ENCODE measurements at regions not wholly inside any gene's neighbourhood (a gene's known extent, or its start where the extent isn't known, plus 50 kb on each side); places are given as distances from the start of the nearest gene placed in this dataset.
"Not testable (repeated sequence)": the region's sequence is repeated elsewhere in the genome, so short reads cannot be mapped to it uniquely, and the experiment has no call there.

DNA sequence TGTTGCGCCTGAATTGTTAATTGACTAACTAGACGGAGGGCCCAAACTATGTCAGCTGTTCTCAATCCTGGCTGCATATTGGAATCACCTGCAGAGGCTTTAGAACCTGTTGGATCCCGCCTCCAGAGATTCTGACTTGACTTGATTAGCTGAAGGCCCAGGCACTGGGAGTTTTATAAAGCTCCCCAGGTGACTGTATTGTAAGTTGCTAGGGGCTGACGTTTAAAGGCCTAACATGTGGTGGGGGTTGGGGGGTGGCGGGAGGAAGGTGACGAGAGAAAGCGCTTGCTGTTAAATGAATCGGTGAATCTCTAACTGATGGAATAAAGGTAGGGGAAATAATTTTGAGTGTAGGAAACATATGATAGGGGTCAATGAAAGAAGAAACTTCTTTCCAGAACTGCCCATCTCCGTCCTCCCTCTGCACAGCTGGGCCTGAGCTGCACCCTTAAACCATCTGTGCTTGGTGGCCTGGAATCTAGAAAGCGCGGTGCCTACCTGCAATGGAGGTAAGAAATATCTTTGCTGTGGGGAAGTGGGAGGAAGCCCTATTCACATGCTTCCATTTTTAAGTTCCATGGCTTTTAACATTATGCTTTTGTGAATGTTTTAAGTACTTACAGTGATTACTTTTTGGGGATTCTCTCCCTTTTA is 225.0 kb upstream of the FAM3C start:
- DNase-seq (ENCODE audit: low read depth in 2 of 2) = no peak

DNA sequence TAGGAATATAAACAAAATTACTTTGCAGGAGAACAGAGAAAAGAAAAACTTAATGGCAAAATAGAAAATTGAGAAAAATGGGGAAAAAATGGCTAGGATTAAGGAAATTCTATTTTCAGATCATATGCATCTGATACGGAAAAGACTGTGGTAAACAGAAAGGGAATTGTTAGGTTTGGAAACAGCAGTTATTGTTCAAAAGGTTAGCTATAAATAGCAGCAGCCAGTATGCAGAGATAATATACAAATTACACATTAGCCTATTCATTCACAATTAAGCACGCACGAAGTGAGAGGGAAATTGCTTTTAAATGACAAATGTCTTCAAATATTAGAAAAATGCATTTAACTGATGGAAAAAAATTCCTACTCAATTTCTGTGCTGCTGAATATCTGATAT is 224.1 kb upstream of the FAM3C start:
- DNase-seq (ENCODE audit: low read depth in 2 of 2) = no peak

DNA sequence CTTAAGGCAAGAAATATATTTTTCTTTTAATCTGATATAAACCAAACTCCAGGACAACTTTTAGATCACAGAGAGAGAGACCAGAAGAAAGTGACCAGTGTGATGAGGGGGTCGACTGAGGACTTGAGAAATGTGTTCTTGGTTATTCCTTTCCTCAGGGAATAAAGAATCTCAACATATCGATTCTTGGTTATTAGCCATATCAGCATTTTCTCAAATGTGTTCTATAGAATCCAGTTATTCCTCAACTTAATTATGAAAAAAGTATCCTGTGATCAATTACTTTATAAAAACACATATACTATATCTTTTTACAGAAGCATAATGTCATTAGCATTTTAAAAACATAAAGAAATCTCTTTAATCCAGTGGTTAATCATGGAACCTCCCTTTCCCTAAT is 222.1 kb upstream of the FAM3C start:
- DNase-seq (ENCODE audit: low read depth in 2 of 2) = no peak

DNA sequence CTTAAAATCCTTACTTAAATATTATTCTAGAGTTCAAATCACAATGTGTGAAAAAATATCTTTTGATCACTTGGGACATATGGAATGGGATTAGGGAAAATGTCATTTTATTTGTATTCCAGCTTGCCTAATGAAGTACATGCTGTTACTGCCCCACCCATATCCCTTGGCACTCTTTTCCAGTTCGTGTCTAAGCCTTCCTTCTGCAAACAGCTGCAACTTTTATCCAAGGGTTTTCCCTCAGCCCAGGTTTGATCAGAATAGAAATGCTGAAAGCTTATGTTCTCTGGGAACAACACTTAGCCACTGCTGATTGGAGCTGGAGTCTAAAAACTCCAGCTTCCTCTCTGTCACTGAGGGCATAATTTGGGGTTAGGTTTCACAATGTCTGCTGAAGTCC is 214.1 kb upstream of the FAM3C start:
- no peak for DNase-seq (ENCODE audit: low read depth in 2 of 2)

DNA sequence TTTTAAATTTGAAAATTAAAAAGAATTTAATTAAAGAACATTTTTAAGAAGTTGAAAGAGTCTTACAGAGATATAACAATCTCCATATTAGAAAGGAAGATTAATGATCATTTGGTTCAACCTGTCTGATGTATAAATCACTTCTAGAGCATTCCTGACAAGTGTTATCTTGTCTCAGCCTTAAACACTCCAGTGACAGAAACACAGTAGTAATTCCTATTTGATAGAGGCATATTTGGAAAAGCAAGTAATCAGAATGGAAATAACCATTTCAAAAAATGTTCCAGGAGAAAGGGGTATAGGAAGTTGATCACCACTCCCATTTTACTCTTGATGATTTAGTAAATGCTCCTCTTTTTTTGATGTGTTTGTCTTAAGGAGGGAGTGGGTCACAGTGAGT is 213.1 kb upstream of the FAM3C start:
- no peak for DNase-seq (ENCODE audit: low read depth in 2 of 2)

DNA sequence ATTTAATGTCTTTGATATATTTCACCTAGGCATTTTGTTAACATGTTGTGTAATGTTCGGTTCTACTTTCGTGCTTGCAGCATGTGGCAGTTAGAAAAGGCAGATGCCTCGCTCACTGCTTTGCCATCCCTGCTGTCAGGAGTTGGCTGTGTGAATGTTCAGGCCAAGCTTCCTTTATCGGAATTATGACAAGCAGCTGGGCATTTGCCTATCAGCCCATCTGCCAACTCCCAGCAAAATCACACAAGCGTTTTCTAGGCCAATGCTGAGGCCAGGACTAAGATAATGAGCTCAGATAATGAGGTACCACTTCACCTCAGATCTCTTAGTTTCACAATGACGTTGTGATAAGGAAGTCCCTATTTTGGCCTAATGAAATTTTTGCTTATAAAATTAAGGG is 212.7 kb upstream of the FAM3C start:
- DNase-seq (ENCODE audit: low read depth in 2 of 2) = no peak

DNA sequence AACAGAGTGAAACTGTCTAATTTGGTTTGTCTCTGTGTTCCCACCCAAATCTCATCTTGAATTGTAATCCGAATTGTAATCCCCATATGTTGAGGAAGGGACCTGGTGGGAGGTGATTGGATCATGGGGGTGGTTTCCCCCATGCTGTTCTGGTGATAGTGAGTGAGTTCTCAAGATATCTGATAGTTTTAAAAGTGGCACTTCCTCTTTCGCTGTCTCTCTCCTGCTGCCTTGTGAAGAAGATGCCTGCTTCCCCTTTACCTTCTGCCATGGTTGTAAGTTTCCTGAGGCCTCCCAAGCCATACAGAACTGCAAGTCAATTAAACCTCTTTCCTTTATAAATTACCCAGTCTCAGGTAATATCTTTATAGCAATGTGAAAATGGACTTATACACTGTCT is 212.1 kb upstream of the FAM3C start:
- DNase-seq (ENCODE audit: low read depth in 2 of 2) = not testable (repeated sequence)

DNA sequence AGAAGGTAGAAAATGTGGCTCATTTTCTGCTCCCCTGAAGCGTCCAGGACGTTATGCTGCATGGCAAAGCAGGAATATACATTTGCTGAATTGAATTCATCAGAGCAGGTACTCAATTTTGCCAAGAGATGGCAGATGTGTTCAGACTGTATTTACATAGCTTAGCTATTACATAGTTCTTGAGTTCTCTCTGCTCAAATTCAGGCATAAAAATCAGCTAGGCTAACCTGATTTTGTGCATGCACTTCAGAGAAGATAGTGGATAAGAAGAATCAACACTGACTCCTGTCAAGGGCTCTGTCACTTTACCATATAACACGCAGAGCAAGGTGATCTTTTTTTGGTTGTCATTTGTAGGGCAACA is 209.2 kb upstream of the FAM3C start:
- no peak for DNase-seq (ENCODE audit: low read depth in 2 of 2)

DNA sequence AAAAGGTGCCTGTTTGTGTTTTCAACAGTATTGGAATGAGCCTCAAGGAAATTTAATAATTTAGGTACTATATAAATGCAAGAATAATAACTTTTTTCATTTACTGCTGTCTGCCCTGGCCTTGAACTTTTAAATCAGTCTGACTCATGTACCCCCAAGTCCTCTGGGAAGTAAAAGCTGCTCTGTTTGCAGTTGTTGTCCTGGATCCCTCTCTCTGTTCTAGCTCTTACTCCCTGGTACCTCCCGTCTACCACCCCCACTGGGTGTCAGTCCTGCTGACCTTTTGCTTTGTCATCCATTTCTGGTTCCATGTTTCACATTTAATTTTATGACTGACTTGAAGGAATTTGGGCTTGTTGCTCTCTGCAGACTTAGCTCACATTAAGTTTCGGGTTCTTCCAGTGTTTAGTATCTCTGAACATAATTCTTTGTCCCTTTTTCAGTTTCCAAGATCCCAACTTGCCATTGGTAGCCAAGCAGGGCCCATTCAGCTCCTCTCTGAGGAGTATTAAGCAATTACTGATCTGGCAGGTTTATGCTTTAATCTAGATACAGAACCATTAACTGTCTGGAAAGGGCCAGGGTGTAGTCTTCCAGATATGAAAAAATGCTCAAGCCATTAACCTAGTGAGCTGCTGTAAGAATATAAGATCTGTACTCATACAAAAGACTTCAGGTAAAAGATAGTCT is 208.7 kb upstream of the FAM3C start:
- DNase-seq (ENCODE audit: low read depth in 2 of 2) = no peak

DNA sequence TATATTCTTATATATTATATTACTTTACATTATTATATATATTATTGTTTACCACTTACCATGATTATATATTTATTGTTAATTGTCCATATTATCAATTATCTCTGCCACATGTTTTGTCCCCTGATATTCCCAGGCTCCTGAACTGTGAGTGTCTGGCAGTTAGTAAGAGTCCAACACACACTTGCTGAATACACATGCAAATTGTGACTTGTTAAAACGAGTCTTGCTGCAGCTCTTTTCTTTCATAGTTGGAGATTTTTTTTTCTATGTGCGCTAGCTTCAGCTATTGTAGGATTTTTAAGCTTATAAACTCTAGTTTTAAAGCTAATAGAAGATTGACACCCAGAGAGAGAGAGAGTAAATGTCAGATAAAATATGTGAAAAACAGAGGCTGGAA is 207.8 kb upstream of the FAM3C start:
- DNase-seq (ENCODE audit: low read depth in 2 of 2) = no peak

DNA sequence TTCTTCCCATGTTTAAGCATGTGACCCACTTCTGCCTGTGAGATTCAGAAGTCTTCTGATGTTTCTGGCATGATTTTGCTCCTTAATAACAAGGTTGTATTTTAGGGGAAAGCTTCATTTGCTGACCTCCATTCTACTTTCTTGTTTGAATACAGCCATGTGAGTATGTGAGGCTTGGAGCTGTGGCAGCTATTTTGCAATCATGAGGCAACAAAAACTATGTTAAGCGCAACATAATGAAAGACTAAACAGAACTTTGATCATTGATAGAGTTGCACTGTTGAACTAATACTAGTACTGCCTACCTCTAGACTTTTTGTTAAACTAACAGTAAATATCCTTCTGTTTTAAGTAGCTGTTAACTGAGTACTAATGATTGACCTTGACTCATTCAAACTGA is 203.8 kb upstream of the FAM3C start:
- no peak for DNase-seq (ENCODE audit: low read depth in 2 of 2)

DNA sequence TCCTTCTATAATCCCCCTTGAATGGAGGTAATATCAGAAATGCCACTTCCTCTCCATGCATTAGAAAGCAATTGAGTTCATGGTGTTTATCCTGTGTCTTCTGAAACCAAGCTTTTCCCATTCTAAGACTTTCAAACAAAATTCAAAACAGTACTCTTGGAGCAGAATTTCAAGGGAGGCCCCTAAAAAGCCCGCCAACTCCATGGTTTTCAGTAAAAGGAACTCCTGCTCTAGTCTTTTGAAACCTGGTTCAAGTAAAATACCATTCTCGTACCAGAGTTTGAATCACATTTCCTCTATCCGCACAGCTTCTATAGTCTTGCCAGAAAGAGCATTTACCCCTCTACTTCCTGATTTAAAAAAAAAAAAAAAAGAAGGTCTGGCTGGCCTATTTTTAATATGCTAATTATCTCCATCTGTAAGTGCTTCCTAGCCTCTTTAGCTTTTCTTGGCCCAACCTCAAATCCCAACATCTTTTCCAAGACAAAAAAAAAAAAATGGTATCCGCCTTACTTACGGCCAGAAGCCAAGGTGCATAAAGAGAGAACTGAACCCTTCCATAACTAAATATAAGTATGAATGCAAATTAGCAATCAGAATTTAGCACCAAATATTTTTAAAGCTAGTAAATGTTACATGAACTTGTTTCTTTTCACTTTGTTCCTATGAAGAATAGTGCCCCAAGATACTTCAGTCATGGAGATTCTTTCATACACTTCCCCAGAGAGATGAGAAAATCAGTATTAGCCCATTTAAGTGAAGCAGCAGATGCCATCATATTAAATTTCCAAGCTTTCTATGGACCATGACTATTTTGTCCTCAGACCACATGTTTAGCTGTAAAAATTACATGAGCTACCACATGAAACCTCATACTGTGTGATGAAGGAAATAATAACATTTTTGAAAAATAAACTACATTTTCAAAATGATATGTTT is 199.9 kb upstream of the FAM3C start:
- DNase-seq (ENCODE audit: low read depth in 2 of 2) = no peak

DNA sequence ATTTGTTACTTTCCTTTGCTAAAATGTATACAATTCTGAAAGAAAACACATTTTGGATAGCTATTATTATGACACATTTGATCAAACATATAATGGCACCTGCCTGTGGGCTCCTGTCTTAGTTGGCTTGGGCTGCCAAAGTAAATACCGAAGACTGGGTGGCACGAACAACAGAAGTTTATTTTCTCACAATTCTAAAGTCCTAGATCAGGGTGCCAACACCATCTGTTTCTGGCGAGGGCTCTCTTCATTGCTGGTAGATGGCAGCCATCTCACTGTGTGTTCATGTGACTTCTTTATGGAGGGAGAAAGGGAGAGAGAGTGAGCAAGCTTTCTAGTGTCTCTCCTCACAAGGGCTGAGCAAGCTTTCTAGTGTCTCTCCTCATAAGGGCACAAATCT is 195.8 kb upstream of the FAM3C start:
- no peak for DNase-seq (ENCODE audit: low read depth in 2 of 2)

DNA sequence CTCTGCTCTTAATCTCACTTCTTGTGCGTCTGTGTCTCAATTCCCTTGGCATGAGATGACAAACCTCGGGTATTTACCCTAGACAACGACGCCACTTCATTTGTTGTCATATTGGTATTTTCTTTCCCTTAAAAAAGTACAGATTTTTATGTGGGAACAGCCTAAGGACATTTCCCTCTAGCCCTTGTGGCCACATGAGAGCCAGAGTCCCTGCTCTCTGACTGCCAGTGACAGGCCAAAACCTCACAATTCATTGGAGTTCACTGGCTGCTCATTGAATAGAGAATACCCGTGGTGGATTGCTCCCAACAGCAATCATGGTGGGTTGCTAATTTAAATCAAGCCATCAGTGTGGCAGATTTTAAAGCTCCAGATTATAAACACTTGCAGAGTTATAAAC is 191.3 kb upstream of the FAM3C start:
- DNase-seq (ENCODE audit: low read depth in 2 of 2) = no peak

DNA sequence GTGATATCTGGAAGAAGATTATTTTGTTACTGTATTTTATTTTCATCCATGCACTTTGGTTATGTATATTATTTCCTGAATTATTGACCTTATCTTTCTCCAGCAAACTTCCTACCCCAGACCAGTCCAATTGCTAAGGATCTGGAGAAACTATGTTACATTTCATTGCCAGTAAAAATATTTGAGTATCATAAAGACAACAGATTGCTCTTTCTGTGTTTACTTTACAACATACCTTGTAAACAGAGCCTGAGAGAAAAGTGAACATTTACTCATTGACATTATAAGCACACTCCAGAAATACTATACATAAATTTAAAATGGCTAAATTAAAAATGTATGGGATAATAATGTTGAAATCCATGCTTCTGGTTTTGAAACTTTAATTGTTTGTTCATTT is 186.2 kb upstream of the FAM3C start:
- DNase-seq (ENCODE audit: low read depth in 2 of 2) = no peak

DNA sequence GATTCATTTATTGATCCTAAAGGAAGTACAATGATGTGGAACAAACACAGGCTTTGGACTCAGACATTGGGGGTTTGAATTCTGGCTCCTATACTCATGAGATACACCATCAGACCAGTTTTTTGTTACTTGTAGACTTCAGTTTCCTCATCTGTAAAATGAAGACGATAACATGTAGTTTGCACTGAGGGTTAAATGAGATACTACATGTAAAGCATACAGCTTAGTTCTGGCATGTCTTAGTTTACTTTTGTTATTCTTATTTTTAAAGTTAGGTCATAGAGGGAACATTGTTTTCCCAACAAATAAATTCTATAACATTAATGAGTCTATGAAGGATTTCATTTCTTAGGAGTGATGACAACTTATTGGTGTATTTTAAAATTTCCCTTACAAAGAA is 183.5 kb upstream of the FAM3C start:
- DNase-seq (ENCODE audit: low read depth in 2 of 2) = no peak

DNA sequence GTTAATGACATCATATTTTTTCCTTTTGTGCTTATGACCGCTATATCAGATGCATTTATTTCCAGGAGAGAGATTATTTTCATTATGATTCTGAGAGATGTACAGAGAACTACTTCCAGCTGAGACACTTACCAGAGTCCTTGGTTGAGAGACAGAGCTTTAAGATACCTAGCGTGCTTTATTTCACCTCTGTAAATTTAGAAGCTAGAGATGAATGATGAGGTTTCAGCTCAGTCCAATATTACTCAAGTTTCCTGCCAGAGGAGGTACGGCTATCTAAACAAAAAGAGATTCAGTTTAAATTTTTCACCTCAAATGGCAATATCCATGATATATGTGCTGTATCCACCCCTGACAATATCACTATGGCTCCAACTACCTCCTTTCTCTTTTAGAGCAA is 182.6 kb upstream of the FAM3C start:
- DNase-seq (ENCODE audit: low read depth in 2 of 2) = no peak

DNA sequence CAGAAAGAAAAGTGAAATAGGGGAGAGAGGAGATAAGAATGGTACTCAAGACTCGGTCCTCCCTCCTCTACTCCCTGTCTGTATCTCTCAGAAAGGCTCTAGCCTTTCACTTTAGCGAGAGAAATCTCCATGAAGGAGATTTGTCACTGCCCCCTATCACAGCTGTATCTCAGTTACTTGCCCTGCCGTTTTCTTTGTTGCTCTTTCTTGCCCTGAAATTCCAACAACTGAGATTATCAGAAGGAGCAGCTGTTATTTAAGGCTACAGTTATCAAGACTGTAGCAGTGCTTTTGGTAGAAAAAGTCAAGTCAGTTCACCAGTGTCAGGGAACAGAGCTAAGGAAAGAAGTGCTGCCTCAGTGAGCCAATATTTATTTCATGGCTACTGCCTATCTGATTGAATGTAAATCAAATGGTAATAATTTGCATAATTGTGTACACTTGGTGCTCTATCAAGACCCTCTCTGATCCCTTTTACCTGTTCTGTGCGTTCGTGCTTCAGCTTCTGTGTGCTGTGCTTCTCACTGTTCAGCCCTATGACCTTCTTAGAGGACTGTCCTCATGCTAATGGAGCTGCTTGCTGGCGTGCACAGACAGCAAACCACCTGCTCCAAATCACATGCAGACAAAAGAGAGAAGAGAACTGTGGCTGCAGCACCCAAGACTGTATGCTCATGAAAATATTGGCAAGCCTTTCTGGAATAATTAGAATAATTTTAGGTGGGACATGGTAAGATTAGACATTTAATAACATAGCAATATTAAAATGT is 180.2 kb upstream of the FAM3C start:
- no peak for DNase-seq (ENCODE audit: low read depth in 2 of 2)

DNA sequence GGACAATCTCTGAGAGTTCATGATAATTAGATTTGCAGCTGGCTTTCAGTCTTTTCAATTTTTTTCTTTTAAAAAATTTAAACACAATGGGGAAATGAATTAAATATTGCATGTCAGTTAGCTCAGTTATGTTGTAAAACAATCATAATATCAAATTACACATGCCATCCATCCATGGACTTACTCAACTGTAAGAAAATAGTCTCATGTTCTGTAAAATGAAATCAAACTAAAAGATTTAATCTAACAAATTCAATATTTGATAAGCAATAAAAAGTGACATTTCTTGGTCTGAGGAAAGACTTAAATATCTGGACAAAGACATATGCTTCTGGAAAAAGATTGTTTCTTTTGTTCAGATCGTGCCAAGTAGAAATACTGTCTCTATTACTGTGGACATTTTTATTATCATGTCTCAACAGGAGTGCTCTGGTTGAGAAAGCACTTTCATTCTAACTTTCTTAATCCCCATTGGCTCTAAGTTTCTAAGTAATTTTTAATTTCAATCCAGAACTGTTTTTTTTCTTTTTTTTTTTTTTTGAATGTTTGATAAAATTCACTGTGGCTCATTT is 179.2 kb upstream of the FAM3C start:
- no peak for DNase-seq (ENCODE audit: low read depth in 2 of 2)

DNA sequence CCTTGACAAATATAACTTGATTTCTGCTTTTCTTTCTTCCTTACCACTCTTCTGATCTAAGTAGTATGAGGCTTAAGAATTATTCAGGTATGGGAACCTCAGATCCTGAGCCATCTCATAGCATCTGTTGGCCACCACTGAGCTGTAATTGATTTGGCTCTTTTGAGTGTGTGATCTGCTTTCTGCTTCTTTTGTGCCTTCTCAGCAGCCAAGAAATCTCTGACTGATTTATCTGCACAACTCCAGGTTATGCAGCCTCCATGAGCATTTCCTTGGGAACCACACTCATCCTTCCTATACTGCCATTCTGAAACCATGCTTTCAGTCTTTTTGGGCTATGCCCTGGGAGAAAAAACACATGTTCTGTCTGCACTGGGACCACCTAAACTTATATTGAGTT is 178.0 kb upstream of the FAM3C start:
- no peak for DNase-seq (ENCODE audit: low read depth in 2 of 2)

DNA sequence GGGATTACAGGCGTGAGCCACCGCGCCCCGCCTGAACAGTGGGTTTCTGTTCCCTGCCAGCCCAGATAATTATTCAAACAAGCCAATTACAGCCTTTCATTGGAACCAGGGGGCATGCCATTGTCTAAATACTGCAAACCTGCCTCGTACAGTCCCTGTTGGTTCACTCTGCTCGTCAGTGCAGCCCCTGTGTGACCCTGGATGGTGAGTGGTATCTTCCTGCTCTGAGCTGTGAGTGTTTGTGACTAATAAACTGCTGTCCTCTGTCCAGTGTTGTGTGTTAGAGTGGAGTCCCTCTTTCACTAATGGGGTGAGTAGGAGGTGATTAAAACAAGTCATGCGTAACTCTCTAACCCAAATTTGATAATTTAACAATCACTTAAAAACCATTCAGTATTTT is 176.5 kb upstream of the FAM3C start:
- no peak for DNase-seq (ENCODE audit: low read depth in 2 of 2)

DNA sequence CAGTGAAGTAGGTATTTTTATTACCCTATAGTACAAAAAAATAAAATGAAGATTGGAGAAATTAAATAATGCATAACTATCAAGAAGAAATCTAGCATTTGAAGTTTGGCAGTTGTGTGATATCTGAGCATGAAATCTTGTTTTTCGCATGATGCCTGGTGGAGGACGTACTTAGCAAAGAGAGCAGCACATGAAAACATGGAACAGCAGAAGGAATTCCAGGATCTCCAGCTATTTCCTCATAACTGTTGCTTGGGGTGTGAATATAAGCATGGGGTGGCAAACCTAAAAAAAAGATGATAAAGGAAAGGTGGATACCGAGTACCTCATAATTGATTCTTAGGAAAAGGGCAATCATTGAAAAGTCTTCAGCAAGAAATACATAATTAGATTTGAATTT is 174.3 kb upstream of the FAM3C start:
- DNase-seq (ENCODE audit: low read depth in 2 of 2) = no peak
